Gastrocnemius medialis (tissue), 4 donors: ENCODE measurements at regions not wholly inside any gene's neighbourhood (a gene's known extent, or its start where the extent isn't known, plus 50 kb on each side); places are given as distances from the start of the nearest gene placed in this dataset.

Source experiments
- ATAC-seq, 2 donors: fragments of 150-250 bp; one replicate each; pipeline ENCODE4 v1.9.1; 2016
- DNase-seq, 2 donors: peaks; one replicate each; pipeline ENCODE4 v3.0.0-alpha.2; 2019
- H3K27ac ChIP-seq, 4 donors: fragments of 200-600 bp; sonication (generic); 1 replicate in 1 of 4; 2 replicates in 3 of 4; pipeline ENCODE4 v1.5.1; 2016 to 2018; ENCODE audit warnings: mild to moderate bottlenecking in 2 of 4, moderate library complexity in 1 of 4
- H3K27me3 ChIP-seq, 3 donors: fragments of 200-600 bp; sonication (generic) in 2 of 3; 1 replicate in 1 of 3; 2 replicates in 2 of 3; pipeline versions ENCODE4 v1.5.1 to v1.6.0; 2016 to 2019; ENCODE audit warnings: mild to moderate bottlenecking in 1 of 3, moderate library complexity in 1 of 3
- H3K36me3 ChIP-seq, 2 donors: fragments of 200-600 bp; sonication (generic) in 1 of 2; one replicate each; pipeline ENCODE4 v1.5.1; 2017 to 2018
- H3K4me1 ChIP-seq, 2 donors: fragments of 200-600 bp; sonication (generic) in 1 of 2; one replicate each; pipeline ENCODE4 v1.5.1; 2016 to 2017; ENCODE audit warnings: mild to moderate bottlenecking in 2 of 2
- H3K4me3 ChIP-seq, 4 donors: fragments of 200-600 bp; sonication (generic) in 3 of 4; 1 replicate in 1 of 4; 2 replicates in 3 of 4; pipeline ENCODE4 v1.5.1; 2016 to 2019; ENCODE audit warnings: mild to moderate bottlenecking in 2 of 4
- H3K9me3 ChIP-seq, 3 donors: fragments of 200-600 bp; sonication (generic) in 2 of 3; 1 replicate in 1 of 3; 2 replicates in 2 of 3; pipeline ENCODE4 v1.5.1; 2016 to 2019
- CTCF ChIP-seq, 5 experiments: fragments of 450-650 bp in 3 of 5; fragments of 200-600 bp in 2 of 5; sonication (generic) in 2 of 5; IDR thresholded peaks in 4 of 5; conservative IDR thresholded peaks in 1 of 5; 1 replicate in 4 of 5; 2 replicates in 1 of 5; pipeline ENCODE4 v1.5.1; 2016 to 2019; ENCODE audit warnings: antibody characterized with exemption in 5 of 5, mild to moderate bottlenecking in 3 of 5, moderate library complexity in 3 of 5
- POLR2A ChIP-seq, 2 donors: fragments of 450-650 bp; IDR thresholded peaks; one replicate each; pipeline ENCODE4 v1.6.1; 2017; ENCODE audit warnings: antibody characterized with exemption in 2 of 2, mild to moderate bottlenecking in 2 of 2, moderate library complexity in 2 of 2
- in situ Hi-C, 4 donors: fragments of 200-750 bp; cut with MboI; loops; one replicate each; pipeline versions ENCODE4 v1.15.0 to v1.8.0; 2017; ENCODE audit warnings: low sequenced_read_pairs in 4 of 4
- intact Hi-C: fragments of 100-400 bp; cut with DNase I; formaldehyde crosslinking; loops from one replicate; pipeline ENCODE4 v1.15.1; 2023; ENCODE audit warnings: low total_unique reads

- no peaks in the 10 kb centered on the region for H3K9me3 ChIP-seq
- no peaks in the 10 kb centered on the region for H3K36me3 ChIP-seq
- DNase-seq (no peak), ATAC-seq (no peak)
- TF ChIP-seq CTCF (IDR thresholded peaks at IDR 0.05 in 4 of 5, conservative IDR thresholded peaks at IDR 0.05 in 1 of 5) (no peak), POLR2A (IDR thresholded peaks at IDR 0.05) (no peak)
- no peaks in the 10 kb centered on the region for H3K27me3 ChIP-seq
- no peak overlapping the region for H3K4me3 ChIP-seq
- no peaks in the 10 kb centered on the region for H3K4me1 ChIP-seq
- H3K27ac ChIP-seq = no peak overlapping the region
- in situ Hi-C loops (no loop called here), intact Hi-C loops (no loop called here)
These were observed 274.6 kb upstream of the SMIM30 start for GRCh38 chr7:113392841-113393540.

- intact Hi-C loops = no loop called here
- no peak for TF ChIP-seq CTCF (IDR thresholded peaks at IDR 0.05 in 4 of 5, conservative IDR thresholded peaks at IDR 0.05 in 1 of 5)
- TF ChIP-seq POLR2A (IDR thresholded peaks at IDR 0.05) = no peak
- Histone ChIP-seq H3K9me3 (no peaks in the 10 kb centered on the region), H3K27me3 (no peaks in the 10 kb centered on the region), H3K36me3 (no peaks in the 10 kb centered on the region), H3K27ac (no peak overlapping the region), H3K4me3 (no peak overlapping the region), H3K4me1 (no peaks in the 10 kb centered on the region)
- ATAC-seq (no peak), DNase-seq (no peak)
- in situ Hi-C loops = no loop called here
These were observed 274.1 kb upstream of the SMIM30 start for GRCh38 chr7:113392421-113392820.

- Histone ChIP-seq H3K4me1 (no peaks in the 10 kb centered on the region), H3K27me3 (no peaks in the 10 kb centered on the region), H3K36me3 (no peaks in the 10 kb centered on the region), H3K9me3 (no peaks in the 10 kb centered on the region), H3K4me3 (no peak overlapping the region), H3K27ac (no peak overlapping the region)
- DNase-seq (no peak), ATAC-seq (no peak)
- in situ Hi-C loops = no loop called here
- TF ChIP-seq CTCF (IDR thresholded peaks at IDR 0.05 in 4 of 5, conservative IDR thresholded peaks at IDR 0.05 in 1 of 5) (no peak), POLR2A (IDR thresholded peaks at IDR 0.05) (no peak)
- intact Hi-C loops = no loop called here
These were observed 270.8 kb upstream of the SMIM30 start for GRCh38 chr7:113389112-113389646.

- DNase-seq (no peak), ATAC-seq (no peak)
- TF ChIP-seq POLR2A (IDR thresholded peaks at IDR 0.05) (no peak), CTCF (IDR thresholded peaks at IDR 0.05 in 4 of 5, conservative IDR thresholded peaks at IDR 0.05 in 1 of 5) (no peak)
- no peaks in the 10 kb centered on the region for H3K9me3 ChIP-seq
- no peaks in the 10 kb centered on the region for H3K36me3 ChIP-seq
- no peak overlapping the region for H3K4me3 ChIP-seq
- H3K27ac ChIP-seq = no peak overlapping the region
- no peaks in the 10 kb centered on the region for H3K4me1 ChIP-seq
- intact Hi-C loops (no loop called here), in situ Hi-C loops (no loop called here)
- no peaks in the 10 kb centered on the region for H3K27me3 ChIP-seq
These were observed 265.3 kb upstream of the SMIM30 start for GRCh38 chr7:113383638-113384037.

- ATAC-seq (no peak), DNase-seq (no peak)
- Histone ChIP-seq H3K9me3 (no peaks in the 10 kb centered on the region), H3K36me3 (no peaks in the 10 kb centered on the region), H3K27me3 (no peaks in the 10 kb centered on the region), H3K4me3 (no peak overlapping the region), H3K4me1 (no peaks in the 10 kb centered on the region), H3K27ac (no peak overlapping the region)
- TF ChIP-seq CTCF (IDR thresholded peaks at IDR 0.05 in 4 of 5, conservative IDR thresholded peaks at IDR 0.05 in 1 of 5) = no peak
- TF ChIP-seq POLR2A (IDR thresholded peaks at IDR 0.05) = no peak
- intact Hi-C loops = no loop called here
- in situ Hi-C loops = no loop called here
These were observed 261.4 kb upstream of the SMIM30 start for GRCh38 chr7:113379746-113380145.
